DND-41 (cell line): ENCODE measurements at regions not wholly inside any gene's neighbourhood (a gene's known extent, or its start where the extent isn't known, plus 50 kb on each side); places are given as distances from the start of the nearest gene placed in this dataset.

Experiments used
- EZH2 ChIP-seq: IDR thresholded peaks from 3 replicates; pipeline ENCODE4 v1.6.1; 2012; ENCODE audit warnings: borderline replicate concordance, low read depth, mild to moderate bottlenecking, moderate library complexity, low read length, inconsistent platforms; ENCODE audit not compliant: severe bottlenecking
- TF ChIP-seq, protein P1 (sequence below): IDR thresholded peaks from 2 replicates; pipeline ENCODE4 v1.5.1; 2012; ENCODE audit warnings: borderline replicate concordance, low read length, moderate library complexity, mild to moderate bottlenecking; ENCODE audit not compliant: poor library complexity, severe bottlenecking; ENCODE audit errors: extremely low read depth

DNA sequence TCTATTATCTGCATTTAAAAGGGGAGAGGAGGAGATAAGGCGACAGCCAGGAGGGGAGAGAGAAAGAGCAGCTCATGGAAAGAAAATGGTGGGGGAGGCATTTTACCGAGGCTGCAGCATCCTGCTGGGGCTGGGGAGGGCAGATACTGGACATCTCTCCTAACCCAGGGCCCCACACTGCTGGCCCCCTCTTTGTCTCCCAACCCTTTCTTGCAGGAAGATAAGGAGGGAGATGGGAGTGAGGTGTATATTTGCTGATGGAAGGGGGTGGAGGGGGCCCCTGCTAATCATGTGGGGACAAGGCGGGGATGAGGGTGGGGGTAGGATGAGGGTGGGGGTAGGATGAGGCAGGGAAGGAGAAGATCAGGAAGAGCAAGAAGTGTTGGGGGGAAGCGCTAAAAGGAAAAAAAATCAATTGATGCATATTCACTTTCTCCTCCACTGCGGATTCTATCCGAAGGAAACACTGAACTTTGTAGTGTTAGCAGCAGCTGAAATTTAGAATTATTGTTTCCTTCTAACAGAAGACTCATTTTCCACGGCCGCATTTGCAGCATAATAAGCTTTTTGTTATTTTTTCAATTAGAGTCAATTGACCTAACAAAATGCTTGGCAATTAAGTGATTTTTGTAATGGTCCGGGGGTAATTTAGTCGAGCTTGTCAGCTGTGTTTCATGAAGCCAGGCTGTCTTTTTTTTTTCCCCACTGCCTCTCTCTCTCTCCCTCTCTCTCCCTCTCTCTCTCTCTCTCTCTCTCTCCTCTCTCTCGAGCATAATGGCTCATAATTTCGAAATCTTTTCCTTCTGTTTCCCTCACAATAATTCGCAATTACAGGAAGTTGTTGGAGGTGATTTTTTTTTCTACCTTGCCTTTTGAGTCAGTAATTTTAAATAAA is 1134.6 kb downstream of the BCL11B start:
- no peak for TF ChIP-seq EZH2
- TF ChIP-seq, protein P1, sequence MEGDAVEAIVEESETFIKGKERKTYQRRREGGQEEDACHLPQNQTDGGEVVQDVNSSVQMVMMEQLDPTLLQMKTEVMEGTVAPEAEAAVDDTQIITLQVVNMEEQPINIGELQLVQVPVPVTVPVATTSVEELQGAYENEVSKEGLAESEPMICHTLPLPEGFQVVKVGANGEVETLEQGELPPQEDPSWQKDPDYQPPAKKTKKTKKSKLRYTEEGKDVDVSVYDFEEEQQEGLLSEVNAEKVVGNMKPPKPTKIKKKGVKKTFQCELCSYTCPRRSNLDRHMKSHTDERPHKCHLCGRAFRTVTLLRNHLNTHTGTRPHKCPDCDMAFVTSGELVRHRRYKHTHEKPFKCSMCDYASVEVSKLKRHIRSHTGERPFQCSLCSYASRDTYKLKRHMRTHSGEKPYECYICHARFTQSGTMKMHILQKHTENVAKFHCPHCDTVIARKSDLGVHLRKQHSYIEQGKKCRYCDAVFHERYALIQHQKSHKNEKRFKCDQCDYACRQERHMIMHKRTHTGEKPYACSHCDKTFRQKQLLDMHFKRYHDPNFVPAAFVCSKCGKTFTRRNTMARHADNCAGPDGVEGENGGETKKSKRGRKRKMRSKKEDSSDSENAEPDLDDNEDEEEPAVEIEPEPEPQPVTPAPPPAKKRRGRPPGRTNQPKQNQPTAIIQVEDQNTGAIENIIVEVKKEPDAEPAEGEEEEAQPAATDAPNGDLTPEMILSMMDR = no peak
